ENCODE measurements at regions not wholly inside any gene's neighbourhood (a gene's known extent, or its start where the extent isn't known, plus 50 kb on each side); places are given as distances from the start of the nearest gene placed in this dataset.

GRCh38 chr6:134731615-134732014 lies 218.3 kb downstream of the ALDH8A1 start:
- no peak overlapping the region for H2AK5ac ChIP-seq (ENCODE audit: low read depth, low read length)
- H3K18ac ChIP-seq (ENCODE audit: extremely low read depth, low read length), result no peak overlapping the region
- H3K79me1 ChIP-seq (ENCODE audit: low read depth, low read length), result no peaks in the 10 kb centered on the region
- no peaks in the 10 kb centered on the region for H3K27me3 ChIP-seq (replicated peaks in 1 of 4; ENCODE audit: control insufficient read depth in 3 of 4, extremely low read depth in 1 of 4, insufficient read depth in 3 of 4, low read length in 3 of 4)
- H3K4me1 ChIP-seq (replicated peaks in 1 of 4; ENCODE audit: control insufficient read depth in 3 of 4, insufficient read depth in 4 of 4, low read length in 3 of 4), result peaks cover 0 to 6% (median 3%) of the 10 kb centered on the region in 4 experiments; a peak in 3 of 7 replicates
- no peak overlapping the region for H4K8ac ChIP-seq (ENCODE audit: extremely low read depth, insufficient read depth, low read length)
- no peak overlapping the region for H2BK5ac ChIP-seq (ENCODE audit: low read depth, low read length)
- H3K79me2 ChIP-seq (ENCODE audit: control insufficient read depth in 1 of 2, insufficient read depth in 2 of 2, low read length in 2 of 2), result no peaks in the 10 kb centered on the region
- H3K9me3 ChIP-seq (ENCODE audit: insufficient read depth in 2 of 2, low read depth in 1 of 2, low read length in 1 of 2), result no peaks in the 10 kb centered on the region
- no peaks in the 10 kb centered on the region for H4K20me1 ChIP-seq (replicated peaks in 1 of 2; ENCODE audit: control insufficient read depth in 1 of 2, insufficient read depth in 2 of 2, low read length in 2 of 2)
- no peak overlapping the region for H3K56ac ChIP-seq (replicated peaks; ENCODE audit: insufficient read length, low read depth, low read length)
- WGBS, 2 experiments (ENCODE audit: extremely low coverage in 1 of 2, insufficient coverage in 1 of 2, insufficient read length in 1 of 2, insufficient replicate concordance in 2 of 2, low coverage in 1 of 2, low lambda C conversion rate in 2 of 2, missing lambda C conversion rate in 1 of 2), result 89% methylated on average over 1 of the region's 1 CpG; no CpG with 5 or more reads in 1 of the 2 experiments
- TF ChIP-seq CHD2 (IDR thresholded peaks at IDR 0.05; ENCODE audit: low read length) (no peak), ZNF274 (IDR thresholded peaks at IDR 0.05; ENCODE audit: borderline replicate concordance, extremely low read depth, low read length) (no peak)
- H3K14ac ChIP-seq (ENCODE audit: insufficient read length), result no peak overlapping the region
- no peak overlapping the region for H3K27ac ChIP-seq (ENCODE audit: low read depth, low read length)
- H3K4ac ChIP-seq (replicated peaks; ENCODE audit: insufficient read length, low read depth, low read length), result no peak overlapping the region
- H3K9ac ChIP-seq (replicated peaks in 1 of 4; ENCODE audit: extremely low read depth in 1 of 4, low read depth in 3 of 4, low read length in 3 of 4), result no peak overlapping the region
- POLR2A ChIA-PET (ENCODE audit: partially characterized antibody), result no interaction called here
- no peak overlapping the region for H2BK15ac ChIP-seq (ENCODE audit: low read length)
- FAIRE-seq (no peak), DNase-seq (ENCODE audit: low read depth in 1 of 2, low spot score in 2 of 2) (no peak)
- no peak overlapping the region for H2BK12ac ChIP-seq (ENCODE audit: low read depth, low read length)
- H2AFZ ChIP-seq (ENCODE audit: low read length), result no peak overlapping the region
- H2BK20ac ChIP-seq (ENCODE audit: low read length), result no peak overlapping the region
- no peak overlapping the region for H4K5ac ChIP-seq (ENCODE audit: insufficient read length, low read depth, low read length)
- no peaks in the 10 kb centered on the region for H3K23me2 ChIP-seq (ENCODE audit: low read depth, low read length)
- H2BK120ac ChIP-seq (replicated peaks; ENCODE audit: low read depth, low read length), result no peak overlapping the region
- CTCF ChIA-PET (ENCODE audit: partially characterized antibody), result interaction anchor here (1.5 kb wide), 1 partner anchor 10 kb away, joined by 4 read pairs; no protein-coding TSS in a partner anchor
- no peak overlapping the region for H3K4me3 ChIP-seq (ENCODE audit: extremely low read depth in 1 of 4, insufficient read depth in 2 of 4, low read depth in 3 of 4, low read length in 4 of 4)
- no peaks in the 10 kb centered on the region for H3K36me3 ChIP-seq (ENCODE audit: control insufficient read depth in 2 of 4, insufficient read depth in 4 of 4, low read length in 3 of 4)
- H3K23ac ChIP-seq (ENCODE audit: insufficient read length), result no peak overlapping the region
- H4K91ac ChIP-seq (replicated peaks; ENCODE audit: insufficient read length, low read length), result no peak overlapping the region
- H3K4me2 ChIP-seq (ENCODE audit: insufficient read depth in 1 of 2, low read depth in 2 of 2, low read length in 2 of 2), result no peak overlapping the region
